ENCODE measurements at regions not wholly inside any gene's neighbourhood (a gene's known extent, or its start where the extent isn't known, plus 50 kb on each side); places are given as distances from the start of the nearest gene placed in this dataset.

DNA sequence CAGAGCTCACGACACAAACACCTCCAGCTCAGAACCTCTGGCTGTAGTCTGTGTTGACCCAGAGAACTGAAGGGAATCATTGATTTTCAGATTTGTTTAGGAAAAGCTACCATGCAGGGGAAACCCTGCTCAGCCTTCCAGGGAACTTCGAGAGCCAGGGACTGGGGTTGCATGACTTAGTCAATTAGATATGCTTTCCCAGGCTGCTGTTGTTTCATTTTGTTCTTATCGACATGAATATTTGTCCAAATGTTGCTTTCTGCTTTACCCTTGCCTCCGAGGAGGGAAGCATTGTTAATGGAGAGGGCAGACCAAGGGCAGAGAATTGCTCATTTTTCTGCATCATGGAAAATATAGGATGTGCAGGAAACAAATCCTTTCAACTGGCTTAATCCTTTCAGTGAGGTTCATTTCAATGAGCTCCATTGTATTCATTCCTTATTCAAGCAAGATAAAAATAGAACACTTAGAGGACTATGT lies 82.5 kb downstream of the KLF5 start:
- Histone ChIP-seq H3K9me2 (replicated peaks; ENCODE audit: low read length) (no peaks in the 10 kb centered on the region), H3K9me3 (ENCODE audit: low read length) (no peaks in the 10 kb centered on the region), H3K9ac (ENCODE audit: low read length) (no peak overlapping the region), H3K36me3 (ENCODE audit: low read depth, low read length) (no peaks in the 10 kb centered on the region), H3K27ac (ENCODE audit: low read length) (no peak overlapping the region), H3K4me2 (ENCODE audit: low read length) (no peak overlapping the region), H3F3A (ENCODE audit: low read length, unreplicated experiment) (peaks cover 5% of the 10 kb centered on the region), H3K79me2 (ENCODE audit: low read length) (no peaks in the 10 kb centered on the region), H3K4me1 (ENCODE audit: insufficient read depth, low read length) (peaks cover 46% of the 10 kb centered on the region), H4K20me1 (ENCODE audit: low read length) (no peaks in the 10 kb centered on the region), H2AFZ (ENCODE audit: low read length) (no peak overlapping the region), H3K4me3 (ENCODE audit: low read length) (no peak overlapping the region), H3K27me3 (ENCODE audit: low read length) (no peaks in the 10 kb centered on the region)
- intact Hi-C loops (cut with micrococcal nuclease) = no loop called here
- ChIA-PET POLR2A (ENCODE audit: unreplicated experiment) (interaction anchor here (0.6 kb wide), 1 partner anchor 83 kb away, joined by 4 read pairs; no protein-coding TSS in a partner anchor), CTCF (interaction anchor here (0.6 kb wide), 1 partner anchor 126 kb away, joined by 3 read pairs; no protein-coding TSS in a partner anchor)
- TF ChIP-seq EZH2phosphoT487 (IDR thresholded peaks at IDR 0.05; ENCODE audit: borderline replicate concordance, low read length) (no peak), EZH2 (IDR thresholded peaks at IDR 0.05; ENCODE audit: low read length, unreplicated experiment) (no peak)
- TF ChIP-seq, protein P1, sequence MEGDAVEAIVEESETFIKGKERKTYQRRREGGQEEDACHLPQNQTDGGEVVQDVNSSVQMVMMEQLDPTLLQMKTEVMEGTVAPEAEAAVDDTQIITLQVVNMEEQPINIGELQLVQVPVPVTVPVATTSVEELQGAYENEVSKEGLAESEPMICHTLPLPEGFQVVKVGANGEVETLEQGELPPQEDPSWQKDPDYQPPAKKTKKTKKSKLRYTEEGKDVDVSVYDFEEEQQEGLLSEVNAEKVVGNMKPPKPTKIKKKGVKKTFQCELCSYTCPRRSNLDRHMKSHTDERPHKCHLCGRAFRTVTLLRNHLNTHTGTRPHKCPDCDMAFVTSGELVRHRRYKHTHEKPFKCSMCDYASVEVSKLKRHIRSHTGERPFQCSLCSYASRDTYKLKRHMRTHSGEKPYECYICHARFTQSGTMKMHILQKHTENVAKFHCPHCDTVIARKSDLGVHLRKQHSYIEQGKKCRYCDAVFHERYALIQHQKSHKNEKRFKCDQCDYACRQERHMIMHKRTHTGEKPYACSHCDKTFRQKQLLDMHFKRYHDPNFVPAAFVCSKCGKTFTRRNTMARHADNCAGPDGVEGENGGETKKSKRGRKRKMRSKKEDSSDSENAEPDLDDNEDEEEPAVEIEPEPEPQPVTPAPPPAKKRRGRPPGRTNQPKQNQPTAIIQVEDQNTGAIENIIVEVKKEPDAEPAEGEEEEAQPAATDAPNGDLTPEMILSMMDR (conservative IDR thresholded peaks at IDR 0.05; ENCODE audit: low read depth, low read length) = no peak
- no peak for DNase-seq
- no TSS peak for BruUV-seq (replicated peaks)
- ATAC-seq = no peak

DNA sequence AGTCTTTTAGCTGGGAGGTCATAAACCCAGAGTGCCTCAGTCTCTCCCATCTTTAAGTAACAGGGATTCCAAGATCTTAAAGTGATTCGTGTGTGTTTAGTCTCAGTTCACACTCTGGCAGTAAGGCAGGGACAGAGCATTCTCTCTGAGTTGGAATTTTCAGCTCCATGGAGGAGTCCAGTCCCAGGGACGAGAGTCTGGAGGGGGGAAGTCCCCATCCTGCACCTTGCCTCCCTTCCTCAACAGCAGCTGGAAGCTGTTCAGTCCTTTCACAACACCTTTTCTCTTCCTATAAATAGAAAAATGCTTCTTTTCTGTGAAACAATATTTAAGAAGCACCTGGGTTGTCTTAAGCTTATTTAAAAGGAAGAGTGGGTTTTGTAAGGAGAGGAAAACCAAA lies 82.0 kb downstream of the KLF5 start:
- CTCF ChIA-PET = no interaction called here
- Histone ChIP-seq H4K20me1 (ENCODE audit: low read length) (no peaks in the 10 kb centered on the region), H3K36me3 (ENCODE audit: low read depth, low read length) (no peaks in the 10 kb centered on the region), H3K79me2 (ENCODE audit: low read length) (no peaks in the 10 kb centered on the region), H3K9ac (ENCODE audit: low read length) (no peak overlapping the region), H3F3A (ENCODE audit: low read length, unreplicated experiment) (peaks cover 5% of the 10 kb centered on the region), H3K4me2 (ENCODE audit: low read length) (no peak overlapping the region), H3K9me2 (replicated peaks; ENCODE audit: low read length) (no peaks in the 10 kb centered on the region), H3K4me3 (ENCODE audit: low read length) (no peak overlapping the region), H3K27ac (ENCODE audit: low read length) (peak overlapping the region; percentile 94; the same call in 1 of the 2 replicates), H3K9me3 (ENCODE audit: low read length) (no peaks in the 10 kb centered on the region), H3K27me3 (ENCODE audit: low read length) (no peaks in the 10 kb centered on the region), H3K4me1 (ENCODE audit: insufficient read depth, low read length) (peaks cover 46% of the 10 kb centered on the region), H2AFZ (ENCODE audit: low read length) (no peak overlapping the region)
- TF ChIP-seq EZH2phosphoT487 (IDR thresholded peaks at IDR 0.05; ENCODE audit: borderline replicate concordance, low read length) (no peak), EZH2 (IDR thresholded peaks at IDR 0.05; ENCODE audit: low read length, unreplicated experiment) (no peak)
- TF ChIP-seq, protein P1 (conservative IDR thresholded peaks at IDR 0.05; ENCODE audit: low read depth, low read length) = no peak
- no TSS peak for BruUV-seq (replicated peaks)
- intact Hi-C loops (cut with micrococcal nuclease) = no loop called here
- no peak for DNase-seq
- POLR2A ChIA-PET (ENCODE audit: unreplicated experiment) = no interaction called here
- no peak for ATAC-seq

All from PC-3 (cell line).